ENCODE measurements at regions not wholly inside any gene's neighbourhood (a gene's known extent, or its start where the extent isn't known, plus 50 kb on each side); places are given as distances from the start of the nearest gene placed in this dataset.

DNA sequence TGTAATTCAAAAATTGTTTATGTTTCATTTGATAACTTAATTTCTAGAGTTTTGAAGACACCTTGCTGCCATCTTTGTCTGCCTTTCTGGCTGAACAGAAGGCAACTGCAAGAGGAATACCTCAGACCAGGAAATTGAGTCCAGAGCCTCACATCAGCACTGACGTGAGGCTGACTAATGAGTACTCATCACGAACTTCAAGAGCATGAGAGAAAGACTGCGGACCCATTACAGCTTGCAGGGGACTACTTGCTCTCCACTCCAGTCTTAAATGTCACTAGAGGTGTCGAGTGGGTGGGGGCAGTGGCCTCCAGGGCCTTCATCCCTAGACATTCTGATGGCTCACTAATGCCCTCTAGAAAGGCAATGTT, 109.5 kb upstream of the SSTR4 start:
- TF ChIP-seq POLR2AphosphoS5 (IDR thresholded peaks at IDR 0.05; ENCODE audit: low read depth, low read length) (no peak), POLR2A (IDR thresholded peaks at IDR 0.05; ENCODE audit: low read depth, low read length) (no peak), TAF1 (IDR thresholded peaks at IDR 0.05; ENCODE audit: borderline replicate concordance, low read depth, low read length) (no peak)
- peak; percentile 27 for FAIRE-seq

DNA sequence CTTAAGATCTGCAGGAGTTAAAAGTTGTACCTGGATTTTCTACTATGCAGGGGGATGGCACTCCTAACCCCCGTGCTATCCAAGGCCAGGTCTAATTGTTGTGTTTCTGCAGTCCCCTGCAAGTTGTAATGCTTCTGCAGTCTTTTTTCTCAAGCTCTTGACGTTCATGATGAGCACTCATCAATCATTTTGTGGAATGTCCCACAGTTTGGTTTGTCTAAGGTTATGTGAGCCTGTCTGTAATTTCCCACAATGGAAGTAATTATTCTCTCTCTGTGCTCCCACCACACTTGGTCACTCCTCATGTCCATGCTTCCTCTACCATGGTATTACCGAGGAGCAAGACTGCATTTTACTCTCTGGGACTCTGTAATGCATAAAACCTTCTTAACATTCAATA, 107.6 kb upstream of the SSTR4 start:
- FAIRE-seq (no peak), DNase-seq (ENCODE audit: insufficient read length) (no peak)
- TF ChIP-seq POLR2AphosphoS5 (IDR thresholded peaks at IDR 0.05; ENCODE audit: low read depth, low read length) (no peak), TAF1 (IDR thresholded peaks at IDR 0.05; ENCODE audit: borderline replicate concordance, low read depth, low read length) (no peak), POLR2A (IDR thresholded peaks at IDR 0.05; ENCODE audit: low read depth, low read length) (no peak)

More for the DNA sequence above, 109.5 kb upstream of the SSTR4 start:
- no peak for DNase-seq (ENCODE audit: insufficient read length)

DNA sequence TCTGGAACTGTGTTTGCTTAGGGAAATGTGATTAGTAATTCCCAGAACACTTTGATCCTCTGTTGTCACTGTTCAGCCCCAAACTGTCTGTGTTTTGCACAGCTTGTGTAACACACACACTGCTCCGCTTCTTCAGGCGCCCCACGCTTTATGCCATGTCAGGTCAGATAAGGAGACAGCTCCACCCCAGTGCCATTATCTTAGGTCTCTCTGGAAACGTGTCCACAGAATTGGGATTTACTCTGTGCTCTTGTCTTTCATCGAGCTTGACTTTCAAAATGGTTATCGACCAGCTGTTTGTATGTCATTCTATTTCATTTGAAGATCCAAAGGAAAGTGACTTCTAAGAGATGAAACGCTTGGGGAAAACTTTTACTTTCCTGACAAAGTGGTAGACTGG, 106.4 kb upstream of the SSTR4 start:
- TF ChIP-seq TAF1 (IDR thresholded peaks at IDR 0.05; ENCODE audit: borderline replicate concordance, low read depth, low read length) (no peak), POLR2AphosphoS5 (IDR thresholded peaks at IDR 0.05; ENCODE audit: low read depth, low read length) (no peak), POLR2A (IDR thresholded peaks at IDR 0.05; ENCODE audit: low read depth, low read length) (no peak)
- DNase-seq (ENCODE audit: insufficient read length) (no peak), FAIRE-seq (no peak)

DNA sequence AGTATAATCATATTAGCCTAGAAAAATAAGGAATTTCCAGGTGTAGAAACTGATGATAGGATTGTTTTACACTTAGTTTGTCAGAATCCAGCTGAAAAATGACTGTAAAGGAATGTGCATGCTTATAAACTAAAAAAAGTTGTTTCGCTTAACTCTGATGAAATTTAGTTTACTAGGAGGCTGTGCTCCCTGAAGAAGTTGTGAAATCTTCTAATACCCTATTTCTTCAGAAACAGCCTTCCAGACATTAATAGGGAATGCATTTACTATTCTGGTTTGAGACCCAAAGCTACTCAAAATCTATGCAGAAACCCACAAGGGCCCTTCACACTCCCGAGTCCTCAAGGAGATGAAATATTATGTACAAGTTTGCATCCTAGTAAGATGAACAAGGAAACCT, 105.5 kb upstream of the SSTR4 start:
- FAIRE-seq (no peak), DNase-seq (ENCODE audit: insufficient read length) (no peak)
- no peak for TF ChIP-seq POLR2A (IDR thresholded peaks at IDR 0.05; ENCODE audit: low read depth, low read length)
- no peak for TF ChIP-seq POLR2AphosphoS5 (IDR thresholded peaks at IDR 0.05; ENCODE audit: low read depth, low read length)
- TF ChIP-seq TAF1 (IDR thresholded peaks at IDR 0.05; ENCODE audit: borderline replicate concordance, low read depth, low read length): no peak

DNA sequence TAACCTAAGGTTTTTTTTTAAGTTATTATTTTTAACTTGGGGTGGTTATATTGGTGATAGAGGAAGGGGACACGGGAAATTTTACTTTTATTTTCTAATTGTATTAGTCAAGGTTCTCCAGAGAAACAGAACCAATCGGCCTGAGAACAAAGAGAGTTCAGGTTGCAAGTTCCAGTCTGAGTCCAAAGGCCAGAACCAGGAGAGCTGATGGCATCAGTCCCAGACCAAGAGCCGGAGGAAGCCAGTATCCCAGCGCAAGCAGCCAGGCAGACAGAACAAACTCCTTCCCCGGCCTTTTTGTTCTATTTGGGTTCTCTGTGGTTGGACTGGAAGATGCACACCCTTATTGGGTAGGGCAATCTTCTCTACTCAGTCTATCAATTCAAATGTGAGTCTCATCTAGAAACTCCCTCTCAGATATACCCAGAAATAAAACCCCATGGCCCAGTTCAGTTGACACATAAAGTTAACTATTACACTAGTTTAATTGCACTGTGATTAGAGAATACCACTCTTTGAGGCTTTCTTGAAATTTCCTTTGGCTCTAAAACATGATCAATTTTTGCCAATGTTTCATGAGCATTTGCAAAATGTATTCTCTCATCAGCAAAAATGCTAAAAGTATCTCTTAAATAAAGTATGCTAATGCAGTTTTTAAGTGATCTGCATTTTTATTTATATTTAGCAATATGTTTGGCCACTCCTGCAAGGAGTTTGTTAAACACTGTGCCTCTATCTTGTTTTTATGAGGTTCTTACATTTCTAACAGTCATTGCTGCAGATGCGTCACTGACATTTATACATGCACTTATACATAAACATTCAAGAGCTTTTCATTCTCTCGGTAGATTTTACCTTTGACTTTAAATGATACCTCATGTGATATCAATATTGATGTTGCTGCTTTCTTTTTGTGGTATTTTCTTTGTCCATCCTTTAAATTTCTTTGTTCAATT, 103.2 kb upstream of the SSTR4 start:
- DNase-seq (ENCODE audit: insufficient read length) (no peak), FAIRE-seq (no peak)
- TF ChIP-seq POLR2AphosphoS5 (IDR thresholded peaks at IDR 0.05; ENCODE audit: low read depth, low read length): no peak

DNA sequence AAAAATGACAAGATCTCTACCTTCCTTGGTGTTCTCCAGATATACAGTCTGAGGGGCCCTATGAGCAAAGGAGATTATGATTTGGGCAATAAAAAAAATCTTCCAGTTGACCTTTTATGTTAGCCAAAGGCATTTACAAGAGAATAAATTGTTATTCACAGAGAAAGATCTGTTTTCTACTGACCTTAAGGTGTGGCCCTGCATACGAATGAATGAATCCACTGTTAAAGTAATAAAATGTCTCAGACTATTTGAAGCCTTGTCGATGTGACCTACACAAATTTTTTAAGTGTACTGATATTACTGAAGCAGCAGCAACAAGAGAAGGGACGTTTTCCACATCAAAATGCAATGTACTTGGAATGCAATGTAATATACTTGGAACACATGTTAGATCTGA, 95.9 kb upstream of the SSTR4 start:
- TF ChIP-seq POLR2AphosphoS5 (IDR thresholded peaks at IDR 0.05; ENCODE audit: low read depth, low read length): no peak
- TF ChIP-seq POLR2A (IDR thresholded peaks at IDR 0.05; ENCODE audit: low read depth, low read length): no peak
- no peak for TF ChIP-seq TAF1 (IDR thresholded peaks at IDR 0.05; ENCODE audit: borderline replicate concordance, low read depth, low read length)
- DNase-seq (ENCODE audit: insufficient read length) (no peak), FAIRE-seq (no peak)

DNA sequence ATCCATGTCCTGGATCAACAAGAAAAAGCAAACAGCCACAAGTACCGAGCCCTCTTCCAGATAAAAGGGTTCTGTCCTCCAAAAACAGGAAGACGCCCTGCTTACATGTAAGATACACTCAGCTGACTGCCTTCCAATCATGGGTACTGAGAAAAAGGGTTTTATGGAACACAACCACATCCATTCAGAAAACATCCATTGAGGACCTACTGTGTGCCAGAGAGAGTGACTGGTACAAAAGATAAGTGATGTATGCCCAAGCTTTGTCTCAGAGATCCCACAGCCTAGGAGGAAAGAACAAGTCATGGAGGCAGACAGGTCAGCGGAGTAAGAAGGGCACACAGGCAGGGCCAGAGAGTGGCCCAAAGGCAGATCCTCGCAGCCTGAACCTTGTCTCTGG, 94.8 kb upstream of the SSTR4 start:
- DNase-seq (ENCODE audit: insufficient read length): no peak
- no peak for FAIRE-seq
- TF ChIP-seq TAF1 (IDR thresholded peaks at IDR 0.05; ENCODE audit: borderline replicate concordance, low read depth, low read length) (no peak), POLR2A (IDR thresholded peaks at IDR 0.05; ENCODE audit: low read depth, low read length) (no peak), POLR2AphosphoS5 (IDR thresholded peaks at IDR 0.05; ENCODE audit: low read depth, low read length) (no peak)

DNA sequence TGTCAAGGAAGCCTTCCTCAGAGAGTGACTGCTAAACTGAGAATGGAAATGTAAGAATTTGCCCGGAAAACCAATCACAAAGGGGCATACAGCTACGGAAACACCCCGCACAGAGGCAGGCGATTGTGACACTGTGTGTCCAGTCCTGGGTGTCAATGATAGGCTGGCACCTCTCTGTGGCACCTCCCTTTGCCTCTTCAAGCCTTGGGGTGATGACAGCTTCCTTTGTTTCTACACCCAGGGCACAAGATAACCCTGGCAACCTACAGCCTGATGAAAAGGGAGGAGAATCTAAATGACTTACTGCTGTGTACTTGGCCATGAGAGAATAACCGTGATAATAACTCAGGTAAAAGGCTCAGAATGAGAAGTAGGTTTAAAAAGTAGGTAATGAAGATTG, 93.6 kb upstream of the SSTR4 start:
- FAIRE-seq (no peak), DNase-seq (ENCODE audit: insufficient read length) (no peak)
- TF ChIP-seq POLR2A (IDR thresholded peaks at IDR 0.05; ENCODE audit: low read depth, low read length) (no peak), TAF1 (IDR thresholded peaks at IDR 0.05; ENCODE audit: borderline replicate concordance, low read depth, low read length) (no peak), POLR2AphosphoS5 (IDR thresholded peaks at IDR 0.05; ENCODE audit: low read depth, low read length) (no peak)

DNA sequence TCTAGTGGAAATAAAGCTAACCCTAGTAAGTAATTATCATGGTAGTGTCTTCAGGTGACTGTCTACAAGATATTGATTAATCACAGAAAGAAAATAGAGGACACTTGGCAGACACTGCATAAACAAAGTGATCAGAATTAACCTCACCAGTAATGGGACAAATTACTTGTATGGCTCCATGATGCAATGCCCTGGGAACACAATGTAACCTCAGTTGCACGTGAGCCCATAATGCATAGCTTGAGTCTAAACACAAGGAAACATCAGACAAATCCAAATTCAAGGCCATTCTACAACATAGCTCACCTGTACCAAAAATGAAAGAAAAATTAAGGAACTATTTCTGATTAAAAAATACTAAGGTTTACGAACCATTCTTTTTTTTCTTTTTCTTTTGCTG, 92.4 kb upstream of the SSTR4 start:
- DNase-seq (ENCODE audit: insufficient read length) (no peak), FAIRE-seq (no peak)
- TF ChIP-seq POLR2AphosphoS5 (IDR thresholded peaks at IDR 0.05; ENCODE audit: low read depth, low read length) (no peak), TAF1 (IDR thresholded peaks at IDR 0.05; ENCODE audit: borderline replicate concordance, low read depth, low read length) (no peak), POLR2A (IDR thresholded peaks at IDR 0.05; ENCODE audit: low read depth, low read length) (no peak)

DNA sequence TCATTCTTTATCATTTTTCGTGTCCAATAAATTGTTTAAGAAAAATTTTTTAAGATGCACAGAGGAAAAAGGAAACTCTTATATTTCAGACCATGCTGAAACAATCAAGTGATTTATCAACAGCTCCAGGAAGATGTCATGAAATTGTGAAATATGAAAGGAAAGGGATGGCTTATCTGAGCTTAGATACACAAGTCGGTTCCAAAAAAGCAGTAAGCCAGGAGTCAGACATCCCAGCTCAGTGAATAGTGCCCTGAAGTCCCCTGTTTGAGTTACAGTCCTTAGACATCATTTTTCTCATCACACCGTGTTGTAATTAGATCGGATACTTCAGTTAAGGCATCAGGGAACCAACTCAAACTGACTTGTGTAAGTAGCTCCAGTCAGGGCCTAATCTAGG, 91.0 kb upstream of the SSTR4 start:
- TF ChIP-seq POLR2AphosphoS5 (IDR thresholded peaks at IDR 0.05; ENCODE audit: low read depth, low read length): no peak
- TF ChIP-seq POLR2A (IDR thresholded peaks at IDR 0.05; ENCODE audit: low read depth, low read length): no peak
- no peak for TF ChIP-seq TAF1 (IDR thresholded peaks at IDR 0.05; ENCODE audit: borderline replicate concordance, low read depth, low read length)
- no peak for FAIRE-seq
- no peak for DNase-seq (ENCODE audit: insufficient read length)

DNA sequence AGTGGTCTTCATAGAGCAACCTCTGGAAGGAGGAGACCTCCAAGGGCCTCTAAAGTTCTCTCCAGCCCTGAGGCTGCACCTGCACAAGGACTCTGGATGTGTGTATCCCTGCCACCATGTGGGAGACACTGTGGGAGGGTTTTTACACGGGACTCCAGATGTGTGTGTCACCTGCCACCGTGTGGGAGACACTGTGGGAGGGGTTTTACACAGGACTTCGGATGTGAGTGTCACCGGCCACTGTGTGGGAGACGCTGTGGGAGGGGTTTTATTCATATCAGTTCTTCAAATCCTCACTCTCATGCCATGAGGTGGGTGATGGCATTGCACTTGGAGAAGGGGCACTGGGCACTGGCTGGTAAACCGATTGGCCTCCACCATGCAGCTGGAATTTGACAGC, 90.2 kb upstream of the SSTR4 start:
- TF ChIP-seq POLR2AphosphoS5 (IDR thresholded peaks at IDR 0.05; ENCODE audit: low read depth, low read length): no peak
- no peak for TF ChIP-seq TAF1 (IDR thresholded peaks at IDR 0.05; ENCODE audit: borderline replicate concordance, low read depth, low read length)
- TF ChIP-seq POLR2A (IDR thresholded peaks at IDR 0.05; ENCODE audit: low read depth, low read length): no peak
- FAIRE-seq (no peak), DNase-seq (ENCODE audit: insufficient read length) (no peak)

DNA sequence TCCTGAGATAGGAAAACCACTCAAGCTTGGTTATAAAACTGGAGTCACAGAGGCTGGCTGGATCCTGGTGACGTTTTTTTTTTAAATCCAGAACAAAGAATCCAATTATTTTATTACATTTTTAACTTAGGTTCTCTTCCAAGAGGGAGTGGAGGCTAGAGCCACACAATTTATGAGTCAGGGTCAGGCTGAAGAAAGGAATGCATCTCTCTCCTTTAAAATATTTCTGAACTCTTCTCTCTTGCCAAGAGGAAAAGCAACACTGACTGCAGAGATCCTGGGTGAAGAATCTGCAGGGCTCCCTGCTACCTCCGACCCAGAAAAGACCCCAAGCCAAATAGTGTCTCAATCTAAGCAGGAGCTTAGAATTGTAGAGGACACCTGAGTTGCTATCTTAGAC, 88.5 kb upstream of the SSTR4 start:
- TF ChIP-seq POLR2A (IDR thresholded peaks at IDR 0.05; ENCODE audit: low read depth, low read length) (no peak), POLR2AphosphoS5 (IDR thresholded peaks at IDR 0.05; ENCODE audit: low read depth, low read length) (no peak), TAF1 (IDR thresholded peaks at IDR 0.05; ENCODE audit: borderline replicate concordance, low read depth, low read length) (no peak)

More for the DNA sequence above, 88.5 kb upstream of the SSTR4 start:
- no peak for FAIRE-seq
- DNase-seq (ENCODE audit: insufficient read length): no peak

Data from GM12892 (cell line).